ENCODE measurements at regions not wholly inside any gene's neighbourhood (a gene's known extent, or its start where the extent isn't known, plus 50 kb on each side); places are given as distances from the start of the nearest gene placed in this dataset.
"Not testable (repeated sequence)": the region's sequence is repeated elsewhere in the genome, so short reads cannot be mapped to it uniquely, and the experiment has no call there.

GRCh38 chr5:77896338-77896737 lies 120.2 kb upstream of the TBCA start:
- ATAC-seq = no peak
- no peak overlapping the region for H3K27ac ChIP-seq (ENCODE audit: control insufficient read depth, insufficient read depth)
- no peaks in the 10 kb centered on the region for H3K36me3 ChIP-seq (ENCODE audit: control insufficient read depth in 2 of 2, insufficient read depth in 2 of 2, low read length in 1 of 2)
- H3K4me2 ChIP-seq (ENCODE audit: control insufficient read depth, insufficient read depth) = no peak overlapping the region
- SMC1A ChIA-PET (ENCODE audit: uncharacterized antibody, unreplicated experiment) = interaction anchor here (1.3 to 1.7 kb wide), 3 partner anchors 9 to 63 kb away, joined by 3 to 4 read pairs (median 4); no protein-coding TSS in a partner anchor
- 78% methylated on average over 3 of the region's 3 CpGs for WGBS (ENCODE audit: insufficient coverage, insufficient replicate concordance, low lambda C conversion rate, missing lambda C conversion rate)
- in situ Hi-C loops (cut with MboI) = no loop called here
- no peaks in the 10 kb centered on the region for H3K4me1 ChIP-seq (ENCODE audit: control insufficient read depth, insufficient read depth, low read length)
- TF ChIP-seq STAT3 (IDR thresholded peaks at IDR 0.05; ENCODE audit: low read depth, low read length) = no peak
- no peak for TF ChIP-seq MTA2 (IDR thresholded peaks at IDR 0.05; ENCODE audit: low read depth)
- no peak for TF ChIP-seq GATAD2B (conservative IDR thresholded peaks at IDR 0.05; ENCODE audit: low read depth)
- TF ChIP-seq SMAD1 (IDR thresholded peaks at IDR 0.05; ENCODE audit: low read depth, partially characterized antibody) = no peak
- TF ChIP-seq BMI1 (IDR thresholded peaks at IDR 0.05; ENCODE audit: borderline replicate concordance) = no peak
- TF ChIP-seq IRF5 (IDR thresholded peaks at IDR 0.05; ENCODE audit: borderline replicate concordance) = no peak
- no TSS peak for BruUV-seq (replicated peaks)
- intact Hi-C loops (cut with micrococcal nuclease; ENCODE audit: unreplicated experiment) = no loop called here
- no peaks in the 10 kb centered on the region for H4K20me1 ChIP-seq (ENCODE audit: control insufficient read depth, insufficient read depth)
- no peak for FAIRE-seq
- DNase-seq (ENCODE audit: low read depth, low spot score) = no peak
- H3K4me3 ChIP-seq = no peak overlapping the region
- no peak overlapping the region for H2AFZ ChIP-seq (ENCODE audit: control insufficient read depth, low read depth, low read length)
- POLR2A ChIA-PET = interaction anchor here (0.6 to 0.7 kb wide), 4 partner anchors 62 to 397 kb away, joined by 3 to 4 read pairs (median 3); no protein-coding TSS in a partner anchor
- no peaks in the 10 kb centered on the region for H3K27me3 ChIP-seq (replicated peaks in 1 of 2; ENCODE audit: control insufficient read depth in 2 of 2, insufficient read depth in 2 of 2, low read length in 1 of 2)
- H3K9me3 ChIP-seq (replicated peaks; ENCODE audit: control insufficient read depth, insufficient read depth, low read length) = no peaks in the 10 kb centered on the region
- RAD21 ChIA-PET (ENCODE audit: unreplicated experiment) = no interaction called here
- no peaks in the 10 kb centered on the region for H3K79me2 ChIP-seq (ENCODE audit: control insufficient read depth, insufficient read depth, low read length)
- CTCF ChIA-PET = interaction anchor here (1.3 kb wide), 1 partner anchor 63 kb away, joined by 3 read pairs; no protein-coding TSS in a partner anchor
- H3K9ac ChIP-seq (ENCODE audit: control insufficient read depth, insufficient read depth, low read length) = no peak overlapping the region

DNA sequence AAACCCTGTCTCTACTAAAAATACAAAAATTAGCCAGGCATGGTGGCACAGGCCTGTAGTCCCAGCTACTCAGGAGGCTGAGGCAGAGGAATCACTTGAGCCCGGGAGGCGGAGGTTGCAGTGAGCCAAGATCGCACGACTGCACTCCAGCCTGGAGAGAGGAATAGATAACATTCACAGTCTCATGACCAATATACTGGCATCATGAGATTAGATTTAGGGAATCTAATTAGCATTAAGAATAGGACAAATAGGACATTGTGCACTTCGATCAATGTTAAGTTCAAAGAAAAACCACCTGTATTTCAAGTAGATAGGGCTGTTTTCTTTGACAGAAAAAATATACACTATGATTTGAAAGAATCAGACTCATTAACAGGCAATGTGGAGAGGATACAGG lies 118.0 kb upstream of the TBCA start:
- RAD21 ChIA-PET (ENCODE audit: unreplicated experiment); in situ Hi-C loops (cut with MboI): not testable (repeated sequence)

More for the DNA sequence above, 118.0 kb upstream of the TBCA start:
- intact Hi-C loops (cut with micrococcal nuclease; ENCODE audit: unreplicated experiment); H3K4me1 ChIP-seq (ENCODE audit: control insufficient read depth, insufficient read depth, low read length); SMC1A ChIA-PET (ENCODE audit: uncharacterized antibody, unreplicated experiment); BruUV-seq (replicated peaks); CTCF ChIA-PET; DNase-seq (ENCODE audit: low read depth, low spot score); FAIRE-seq; H2AFZ ChIP-seq (ENCODE audit: control insufficient read depth, low read depth, low read length); H3K27ac ChIP-seq (ENCODE audit: control insufficient read depth, insufficient read depth); H3K79me2 ChIP-seq (ENCODE audit: control insufficient read depth, insufficient read depth, low read length); ATAC-seq; H3K36me3 ChIP-seq (ENCODE audit: control insufficient read depth in 2 of 2, insufficient read depth in 2 of 2, low read length in 1 of 2); H3K4me2 ChIP-seq (ENCODE audit: control insufficient read depth, insufficient read depth); H3K27me3 ChIP-seq (replicated peaks in 1 of 2; ENCODE audit: control insufficient read depth in 2 of 2, insufficient read depth in 2 of 2, low read length in 1 of 2); H3K9ac ChIP-seq (ENCODE audit: control insufficient read depth, insufficient read depth, low read length); POLR2A ChIA-PET; H4K20me1 ChIP-seq (ENCODE audit: control insufficient read depth, insufficient read depth); H3K4me3 ChIP-seq; H3K9me3 ChIP-seq (replicated peaks; ENCODE audit: control insufficient read depth, insufficient read depth, low read length): not testable (repeated sequence)
- 96% methylated on average over 5 of the region's 5 CpGs for WGBS (ENCODE audit: insufficient coverage, insufficient replicate concordance, low lambda C conversion rate, missing lambda C conversion rate)
